Stimulated activated CD4-positive, alpha-beta T cell treated with anti-CD3 and anti-CD28 coated beads, Interleukin-12 subunit alpha, Interleukin-12 subunit beta, amount 100 ng/mL, for 4 hours (primary cell): ENCODE measurements at regions not wholly inside any gene's neighbourhood (a gene's known extent, or its start where the extent isn't known, plus 50 kb on each side); places are given as distances from the start of the nearest gene placed in this dataset.

Source experiments
- DNase-seq: peaks from one replicate; pipeline ENCODE4 v3.0.0-alpha.2; 2020

GRCh38 chr18:22074282-22075070, 94.9 kb upstream of the GATA6 start:
- no peak for DNase-seq

- no peak for DNase-seq
Observed at GRCh38 chr18:22080035-22080434, 89.4 kb upstream of the GATA6 start.

DNA sequence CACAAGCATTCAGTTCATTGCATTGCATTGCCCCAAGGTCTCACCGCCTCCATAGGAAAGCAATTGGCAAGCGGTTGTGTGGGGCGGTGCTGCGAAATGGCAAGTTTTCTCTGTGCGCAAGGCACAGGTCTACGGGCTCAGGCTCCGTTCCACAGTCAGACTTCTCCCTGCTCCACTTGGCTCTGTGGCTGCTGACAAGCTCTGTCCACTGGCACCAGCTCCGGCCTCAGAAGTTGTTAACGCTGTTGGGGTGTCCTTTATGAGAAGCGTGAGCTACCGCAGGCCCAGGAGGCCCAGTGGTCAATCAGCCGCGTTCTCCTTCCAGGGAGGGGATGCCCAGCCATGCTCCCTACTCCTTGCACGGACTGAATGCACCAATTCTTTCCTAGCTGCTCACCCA, 87.0 kb upstream of the GATA6 start:
- DNase-seq, result no peak

DNA sequence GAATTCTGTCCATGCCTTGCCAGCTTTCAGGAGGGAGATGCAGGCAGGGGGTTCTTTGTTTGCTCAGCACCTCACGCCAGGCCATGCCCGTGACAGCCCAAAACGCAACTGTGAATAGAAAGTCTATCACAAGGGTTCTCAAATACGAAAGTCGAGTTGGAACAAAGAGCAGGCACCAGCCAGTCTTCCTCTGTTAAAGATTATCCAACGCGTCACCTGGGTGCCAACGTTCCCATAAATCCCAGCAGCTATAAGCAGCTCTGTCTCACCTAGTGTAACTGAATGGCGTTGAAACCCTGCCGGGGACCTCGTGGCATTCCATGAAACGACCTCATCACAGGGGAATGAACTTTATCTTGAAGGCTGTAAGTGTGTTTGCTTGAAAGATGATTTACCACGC, 84.8 kb upstream of the GATA6 start:
- no peak for DNase-seq

GRCh38 chr18:22086973-22087372, 82.4 kb upstream of the GATA6 start:
- DNase-seq, result no peak

DNA sequence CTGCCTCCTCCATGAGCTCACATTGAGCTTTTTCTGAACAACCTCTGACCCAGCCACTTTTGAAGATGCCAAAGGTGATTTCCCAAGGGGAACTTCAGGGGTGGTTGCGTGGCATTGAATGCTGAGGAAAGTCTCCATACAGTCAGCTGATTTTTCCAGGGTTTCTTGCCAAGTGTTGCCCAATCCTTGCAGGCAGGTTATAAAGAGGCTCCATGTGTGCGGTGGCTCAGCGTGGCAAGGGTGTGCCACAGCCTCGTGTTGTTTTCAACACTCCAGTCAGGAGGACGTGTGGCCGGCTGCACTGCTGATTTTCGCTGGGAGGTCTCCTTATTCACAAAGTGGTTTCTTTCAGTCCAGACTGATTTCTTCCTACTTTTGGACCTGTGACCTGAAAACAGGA, 81.4 kb upstream of the GATA6 start:
- no peak for DNase-seq

- DNase-seq, result no peak
Observed at GRCh38 chr18:22088996-22089640, 80.3 kb upstream of the GATA6 start.

DNA sequence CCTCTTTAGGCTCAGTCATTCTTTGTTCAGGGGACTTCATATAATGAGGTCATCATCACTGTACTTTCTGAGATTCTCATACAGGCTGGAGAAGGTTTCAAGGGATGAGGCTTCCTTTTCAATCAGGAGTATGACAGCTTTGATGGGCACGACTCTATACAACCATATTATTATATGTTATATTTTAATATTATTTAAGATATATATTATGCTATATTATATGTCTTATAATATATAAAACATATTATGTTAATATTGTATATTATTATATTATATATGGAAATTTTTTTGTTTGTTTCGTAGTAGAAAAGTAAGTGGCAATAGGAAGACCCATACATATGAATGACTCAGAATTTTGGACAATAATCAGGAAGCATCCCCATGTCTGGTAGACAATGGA, 78.0 kb upstream of the GATA6 start:
- no peak for DNase-seq

GRCh38 chr18:22093731-22094357, 75.5 kb upstream of the GATA6 start:
- DNase-seq, result no peak

DNA sequence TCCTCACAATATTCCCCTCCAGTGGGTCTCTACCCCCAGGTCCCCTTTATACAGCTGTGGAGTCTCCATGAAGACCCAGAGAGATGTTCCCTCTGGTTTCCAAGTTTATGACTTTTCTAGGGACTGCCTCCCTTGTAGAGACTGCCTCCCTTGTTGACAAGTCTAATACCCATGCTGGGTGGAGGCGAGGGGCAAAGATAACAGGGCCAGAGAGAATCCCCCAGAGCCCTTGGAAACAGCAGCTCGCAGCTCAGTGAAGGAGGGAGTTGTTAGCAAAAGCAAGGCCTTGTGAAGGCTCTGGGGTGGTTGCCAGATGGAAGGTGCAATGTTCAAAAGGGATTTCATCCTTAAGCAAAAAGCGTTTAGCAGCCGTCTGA, 75.0 kb upstream of the GATA6 start:
- no peak for DNase-seq

DNA sequence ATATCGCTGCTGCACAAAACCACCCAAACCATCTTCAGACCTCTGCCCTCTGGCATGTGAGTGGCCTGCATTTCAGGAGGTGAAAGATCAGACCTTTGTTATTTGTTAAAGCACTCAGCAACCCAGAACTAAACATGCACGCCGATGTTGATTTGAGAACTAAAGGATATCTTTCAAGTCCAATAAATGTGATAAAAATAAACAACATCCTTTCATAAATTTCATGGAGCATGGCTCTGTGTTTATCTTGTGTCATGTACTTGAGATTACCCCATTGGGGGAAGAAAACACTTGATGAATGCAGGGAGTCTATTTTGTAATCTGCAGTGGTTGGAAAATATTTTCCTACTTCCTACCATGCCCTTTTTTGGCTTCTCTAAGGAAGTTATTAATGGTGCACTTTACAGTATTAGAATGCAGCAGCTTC, 70.8 kb upstream of the GATA6 start:
- DNase-seq, result no peak

GRCh38 chr18:22099925-22100324, 69.5 kb upstream of the GATA6 start:
- no peak for DNase-seq

DNA sequence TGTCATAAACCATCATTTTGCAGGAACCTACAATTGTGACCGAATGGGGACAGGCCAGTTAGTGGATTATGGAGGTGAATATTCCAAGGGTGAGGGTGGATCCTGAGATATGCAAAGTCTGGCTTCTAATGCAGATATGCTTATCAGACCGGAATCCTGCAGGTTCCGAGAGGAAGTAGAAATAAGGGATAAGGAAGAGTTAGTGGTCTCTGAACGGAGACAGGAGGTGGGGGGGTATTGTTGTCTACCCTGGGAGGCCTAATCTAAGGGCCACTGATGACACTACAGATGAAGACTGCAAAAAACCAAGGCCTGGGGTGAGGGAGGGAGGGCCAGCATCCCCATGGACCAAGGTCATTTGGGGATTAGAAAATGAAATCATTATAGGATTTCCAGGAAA, 67.7 kb upstream of the GATA6 start:
- DNase-seq, result no peak

GRCh38 chr18:22102953-22103646, 66.3 kb upstream of the GATA6 start:
- no peak for DNase-seq

GRCh38 chr18:22103647-22104031, 65.8 kb upstream of the GATA6 start:
- DNase-seq, result no peak

DNA sequence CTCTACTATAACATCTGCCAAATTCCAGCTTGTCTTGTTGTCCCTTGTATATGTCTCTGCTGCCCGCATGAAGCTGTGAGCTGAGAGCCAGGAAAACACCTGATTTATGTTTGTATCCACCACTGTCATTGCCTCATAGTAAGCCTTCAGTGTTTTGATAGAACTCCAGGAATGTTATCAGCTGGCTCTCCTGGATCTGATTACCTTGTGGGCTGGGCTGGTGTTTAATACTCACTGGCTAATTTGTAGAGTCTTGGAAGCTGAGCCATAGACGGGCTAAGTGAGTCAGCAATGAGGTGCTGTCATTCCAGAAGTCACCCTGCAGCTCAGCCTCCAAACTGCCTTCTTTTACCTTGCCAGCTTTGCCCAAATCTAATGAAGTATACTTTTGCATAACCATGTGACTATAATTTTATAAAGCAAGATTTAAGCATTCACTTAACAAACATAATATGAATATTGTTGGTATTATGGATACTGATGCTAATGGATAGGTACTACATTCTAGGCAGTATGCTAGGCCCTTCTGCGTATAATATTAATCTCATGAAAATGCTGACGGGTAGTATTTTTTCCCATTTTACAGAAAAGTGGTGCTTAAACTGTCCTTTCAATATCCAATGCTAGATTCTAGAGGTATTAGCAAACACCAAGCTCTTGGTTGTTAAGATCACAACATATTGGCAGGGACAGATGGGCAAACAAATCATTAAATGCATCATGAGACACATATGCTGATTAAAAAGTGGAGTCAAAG, 62.7 kb upstream of the GATA6 start:
- DNase-seq, result no peak

- no peak for DNase-seq
Observed at GRCh38 chr18:22108674-22109073, 60.7 kb upstream of the GATA6 start.

- DNase-seq, result no peak
Observed at GRCh38 chr18:22109535-22109934, 59.9 kb upstream of the GATA6 start.

DNA sequence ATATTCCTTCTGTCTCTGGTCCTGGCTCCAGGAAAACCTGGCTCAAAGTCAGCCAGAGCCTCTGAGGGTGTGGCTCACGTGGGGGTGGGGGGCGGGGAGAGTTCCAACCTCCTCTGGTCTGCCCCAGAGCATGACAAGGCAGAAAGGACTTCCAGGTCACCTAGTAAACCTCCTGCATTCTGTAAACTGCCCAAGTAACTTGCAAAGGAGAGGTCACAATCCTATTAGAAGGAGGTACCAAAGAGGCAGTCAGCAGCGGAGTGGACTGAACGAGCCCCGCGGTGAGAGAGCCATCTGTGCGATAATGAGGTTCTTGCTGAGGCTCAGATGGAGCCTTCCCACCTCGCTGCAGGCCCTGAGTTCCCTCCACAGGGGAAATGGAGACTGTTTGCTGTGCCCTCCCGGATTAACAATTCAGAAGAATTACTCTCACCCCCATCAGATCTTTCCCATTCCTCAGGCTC, 58.9 kb upstream of the GATA6 start:
- DNase-seq, result no peak

DNA sequence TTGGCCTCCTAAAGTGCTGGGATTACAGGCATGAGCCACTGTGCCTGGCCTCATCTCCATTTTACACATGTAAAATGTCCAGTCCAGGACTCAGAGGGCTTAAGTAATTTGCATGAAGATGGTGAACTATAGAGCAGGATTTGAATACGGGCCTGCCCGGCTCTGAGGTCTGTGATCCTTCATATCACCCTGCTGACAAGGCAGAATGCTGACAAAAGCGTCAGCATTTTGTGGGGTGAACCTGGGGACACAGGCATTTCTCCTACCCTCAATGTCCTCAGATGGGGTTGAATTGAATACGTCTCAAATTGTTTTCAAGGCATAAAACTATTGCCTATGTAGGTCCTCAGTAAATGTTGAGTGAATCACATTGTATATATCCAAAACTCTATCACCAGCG, 57.2 kb upstream of the GATA6 start:
- no peak for DNase-seq

- no peak for DNase-seq
Observed at GRCh38 chr18:22113144-22113844, 56.1 kb upstream of the GATA6 start.
